ENCODE measurements at regions not wholly inside any gene's neighbourhood (a gene's known extent, or its start where the extent isn't known, plus 50 kb on each side); places are given as distances from the start of the nearest gene placed in this dataset.

DNA sequence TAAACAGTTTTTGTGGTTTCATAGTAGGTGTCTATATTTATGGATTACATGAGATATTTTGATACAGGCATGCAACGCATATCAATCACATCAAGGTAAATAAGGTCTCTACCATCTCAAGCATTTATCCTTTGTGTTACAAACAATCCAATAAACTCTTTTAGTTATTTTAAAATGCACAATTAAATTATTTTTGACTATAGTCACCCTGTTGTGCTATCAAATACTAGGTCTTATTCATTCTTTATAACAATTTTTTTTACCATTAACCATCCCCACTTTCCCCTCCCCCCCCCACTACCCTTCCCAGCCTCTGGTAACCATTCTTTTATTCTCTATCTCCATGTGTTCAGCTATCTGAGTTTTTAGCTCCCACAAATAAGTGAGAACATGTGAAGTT, 175.7 kb upstream of the FBXO33 start:
- Histone ChIP-seq H3K9ac (ENCODE audit: insufficient read depth, low read depth, low read length) (no peak overlapping the region), H4K20me1 (ENCODE audit: insufficient read depth, low read length) (no peaks in the 10 kb centered on the region), H3K4me1 (ENCODE audit: insufficient read depth, low read length) (no peaks in the 10 kb centered on the region), H3K4me3 (replicated peaks in 1 of 3; ENCODE audit: insufficient read depth in 1 of 3, low read depth in 2 of 3, low read length in 3 of 3) (no peak overlapping the region), H3K27me3 (ENCODE audit: control insufficient read depth in 1 of 2, insufficient read depth in 2 of 2, low read length in 2 of 2) (no peaks in the 10 kb centered on the region), H3K9me3 (ENCODE audit: low read length) (no peaks in the 10 kb centered on the region), H3K79me2 (ENCODE audit: insufficient read depth, low read length) (no peaks in the 10 kb centered on the region), H2AFZ (ENCODE audit: low read length) (no peak overlapping the region), H3K36me3 (replicated peaks in 1 of 2; ENCODE audit: control insufficient read depth in 1 of 2, insufficient read depth in 2 of 2, low read length in 2 of 2) (no peaks in the 10 kb centered on the region), H3K27ac (ENCODE audit: extremely low read length, insufficient read depth, low read length) (no peak overlapping the region), H3K4me2 (ENCODE audit: low read depth, low read length) (no peak overlapping the region)
- CTCF ChIA-PET (ENCODE audit: low intra/inter-chr PET ratio, low total read pairs), result no interaction called here
- POLR2A ChIA-PET, result no interaction called here
- intact Hi-C loops (cut with micrococcal nuclease; ENCODE audit: unreplicated experiment), result no loop called here
- no peak for FAIRE-seq
- BruUV-seq (replicated peaks), result no TSS peak
- DNase-seq (ENCODE audit: low spot score), result no peak
- in situ Hi-C loops (cut with HindIII; ENCODE audit: extremely low pct_ligation_motif_present, low pct_unique_long_range_greater_than_20kb), result no loop called here
- 0% methylated on average over 1 of the region's 1 CpG for WGBS (ENCODE audit: low lambda C conversion rate)
- no peak for ATAC-seq
- TF ChIP-seq SMAD9 (CRISPR knock-in tag; IDR thresholded peaks at IDR 0.05) (no peak), HNRNPK (IDR thresholded peaks at IDR 0.05; ENCODE audit: low read depth, low read length, poor library complexity, severe bottlenecking) (peak; percentile 96)

DNA sequence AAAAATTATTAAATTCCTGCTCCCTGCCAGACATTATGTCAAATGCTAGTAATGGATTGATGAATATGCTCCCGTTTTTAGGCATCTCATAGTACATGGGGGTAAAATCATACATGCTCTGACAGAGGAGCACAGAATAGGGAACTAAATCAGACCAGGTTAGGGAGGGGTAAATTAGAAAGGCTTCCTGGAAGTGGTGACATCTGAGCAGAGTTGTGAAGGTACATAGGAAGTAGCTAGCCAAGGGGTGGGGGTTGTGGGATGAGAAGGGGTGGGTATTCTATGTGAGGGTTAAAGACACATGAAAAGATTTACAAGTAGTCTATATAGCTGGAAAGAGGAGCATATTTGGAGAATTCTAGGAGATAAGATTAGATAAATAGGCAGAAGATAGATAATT, 171.7 kb upstream of the FBXO33 start:
- POLR2A ChIA-PET, result no interaction called here
- Histone ChIP-seq H3K9ac (ENCODE audit: insufficient read depth, low read depth, low read length) (no peak overlapping the region), H3K9me3 (ENCODE audit: low read length) (no peaks in the 10 kb centered on the region), H3K27me3 (ENCODE audit: control insufficient read depth in 1 of 2, insufficient read depth in 2 of 2, low read length in 2 of 2) (no peaks in the 10 kb centered on the region), H3K4me2 (ENCODE audit: low read depth, low read length) (no peak overlapping the region), H3K27ac (ENCODE audit: extremely low read length, insufficient read depth, low read length) (no peak overlapping the region), H3K79me2 (ENCODE audit: insufficient read depth, low read length) (no peaks in the 10 kb centered on the region), H3K4me1 (ENCODE audit: insufficient read depth, low read length) (no peaks in the 10 kb centered on the region), H3K36me3 (replicated peaks in 1 of 2; ENCODE audit: control insufficient read depth in 1 of 2, insufficient read depth in 2 of 2, low read length in 2 of 2) (no peaks in the 10 kb centered on the region), H2AFZ (ENCODE audit: low read length) (no peak overlapping the region), H3K4me3 (replicated peaks in 1 of 3; ENCODE audit: insufficient read depth in 1 of 3, low read depth in 2 of 3, low read length in 3 of 3) (no peak overlapping the region), H4K20me1 (ENCODE audit: insufficient read depth, low read length) (no peaks in the 10 kb centered on the region)
- CTCF ChIA-PET (ENCODE audit: low intra/inter-chr PET ratio, low total read pairs), result no interaction called here
- under 1% methylated on average over 1 of the region's 1 CpG for WGBS (ENCODE audit: low lambda C conversion rate)
- FAIRE-seq, result no peak
- no TSS peak for BruUV-seq (replicated peaks)
- in situ Hi-C loops (cut with HindIII; ENCODE audit: extremely low pct_ligation_motif_present, low pct_unique_long_range_greater_than_20kb) (no loop called here), intact Hi-C loops (cut with micrococcal nuclease; ENCODE audit: unreplicated experiment) (no loop called here)
- DNase-seq (ENCODE audit: low spot score), result no peak
- no peak for ATAC-seq
- TF ChIP-seq ZNF124 (CRISPR knock-in tag; IDR thresholded peaks at IDR 0.05) (no peak), MED8 (CRISPR knock-in tag; IDR thresholded peaks at IDR 0.05; ENCODE audit: insufficient replicate concordance) (no peak), ATF1 (CRISPR knock-in tag; IDR thresholded peaks at IDR 0.05) (no peak), CBX5 (CRISPR knock-in tag; IDR thresholded peaks at IDR 0.05; ENCODE audit: borderline replicate concordance) (no peak), ZNF30 (CRISPR knock-in tag; IDR thresholded peaks at IDR 0.05) (no peak)
- TF ChIP-seq, protein P1, sequence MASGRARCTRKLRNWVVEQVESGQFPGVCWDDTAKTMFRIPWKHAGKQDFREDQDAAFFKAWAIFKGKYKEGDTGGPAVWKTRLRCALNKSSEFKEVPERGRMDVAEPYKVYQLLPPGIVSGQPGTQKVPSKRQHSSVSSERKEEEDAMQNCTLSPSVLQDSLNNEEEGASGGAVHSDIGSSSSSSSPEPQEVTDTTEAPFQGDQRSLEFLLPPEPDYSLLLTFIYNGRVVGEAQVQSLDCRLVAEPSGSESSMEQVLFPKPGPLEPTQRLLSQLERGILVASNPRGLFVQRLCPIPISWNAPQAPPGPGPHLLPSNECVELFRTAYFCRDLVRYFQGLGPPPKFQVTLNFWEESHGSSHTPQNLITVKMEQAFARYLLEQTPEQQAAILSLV (CRISPR knock-in tag; IDR thresholded peaks at IDR 0.05; ENCODE audit: borderline replicate concordance), result no peak
- TF ChIP-seq, protein P2, sequence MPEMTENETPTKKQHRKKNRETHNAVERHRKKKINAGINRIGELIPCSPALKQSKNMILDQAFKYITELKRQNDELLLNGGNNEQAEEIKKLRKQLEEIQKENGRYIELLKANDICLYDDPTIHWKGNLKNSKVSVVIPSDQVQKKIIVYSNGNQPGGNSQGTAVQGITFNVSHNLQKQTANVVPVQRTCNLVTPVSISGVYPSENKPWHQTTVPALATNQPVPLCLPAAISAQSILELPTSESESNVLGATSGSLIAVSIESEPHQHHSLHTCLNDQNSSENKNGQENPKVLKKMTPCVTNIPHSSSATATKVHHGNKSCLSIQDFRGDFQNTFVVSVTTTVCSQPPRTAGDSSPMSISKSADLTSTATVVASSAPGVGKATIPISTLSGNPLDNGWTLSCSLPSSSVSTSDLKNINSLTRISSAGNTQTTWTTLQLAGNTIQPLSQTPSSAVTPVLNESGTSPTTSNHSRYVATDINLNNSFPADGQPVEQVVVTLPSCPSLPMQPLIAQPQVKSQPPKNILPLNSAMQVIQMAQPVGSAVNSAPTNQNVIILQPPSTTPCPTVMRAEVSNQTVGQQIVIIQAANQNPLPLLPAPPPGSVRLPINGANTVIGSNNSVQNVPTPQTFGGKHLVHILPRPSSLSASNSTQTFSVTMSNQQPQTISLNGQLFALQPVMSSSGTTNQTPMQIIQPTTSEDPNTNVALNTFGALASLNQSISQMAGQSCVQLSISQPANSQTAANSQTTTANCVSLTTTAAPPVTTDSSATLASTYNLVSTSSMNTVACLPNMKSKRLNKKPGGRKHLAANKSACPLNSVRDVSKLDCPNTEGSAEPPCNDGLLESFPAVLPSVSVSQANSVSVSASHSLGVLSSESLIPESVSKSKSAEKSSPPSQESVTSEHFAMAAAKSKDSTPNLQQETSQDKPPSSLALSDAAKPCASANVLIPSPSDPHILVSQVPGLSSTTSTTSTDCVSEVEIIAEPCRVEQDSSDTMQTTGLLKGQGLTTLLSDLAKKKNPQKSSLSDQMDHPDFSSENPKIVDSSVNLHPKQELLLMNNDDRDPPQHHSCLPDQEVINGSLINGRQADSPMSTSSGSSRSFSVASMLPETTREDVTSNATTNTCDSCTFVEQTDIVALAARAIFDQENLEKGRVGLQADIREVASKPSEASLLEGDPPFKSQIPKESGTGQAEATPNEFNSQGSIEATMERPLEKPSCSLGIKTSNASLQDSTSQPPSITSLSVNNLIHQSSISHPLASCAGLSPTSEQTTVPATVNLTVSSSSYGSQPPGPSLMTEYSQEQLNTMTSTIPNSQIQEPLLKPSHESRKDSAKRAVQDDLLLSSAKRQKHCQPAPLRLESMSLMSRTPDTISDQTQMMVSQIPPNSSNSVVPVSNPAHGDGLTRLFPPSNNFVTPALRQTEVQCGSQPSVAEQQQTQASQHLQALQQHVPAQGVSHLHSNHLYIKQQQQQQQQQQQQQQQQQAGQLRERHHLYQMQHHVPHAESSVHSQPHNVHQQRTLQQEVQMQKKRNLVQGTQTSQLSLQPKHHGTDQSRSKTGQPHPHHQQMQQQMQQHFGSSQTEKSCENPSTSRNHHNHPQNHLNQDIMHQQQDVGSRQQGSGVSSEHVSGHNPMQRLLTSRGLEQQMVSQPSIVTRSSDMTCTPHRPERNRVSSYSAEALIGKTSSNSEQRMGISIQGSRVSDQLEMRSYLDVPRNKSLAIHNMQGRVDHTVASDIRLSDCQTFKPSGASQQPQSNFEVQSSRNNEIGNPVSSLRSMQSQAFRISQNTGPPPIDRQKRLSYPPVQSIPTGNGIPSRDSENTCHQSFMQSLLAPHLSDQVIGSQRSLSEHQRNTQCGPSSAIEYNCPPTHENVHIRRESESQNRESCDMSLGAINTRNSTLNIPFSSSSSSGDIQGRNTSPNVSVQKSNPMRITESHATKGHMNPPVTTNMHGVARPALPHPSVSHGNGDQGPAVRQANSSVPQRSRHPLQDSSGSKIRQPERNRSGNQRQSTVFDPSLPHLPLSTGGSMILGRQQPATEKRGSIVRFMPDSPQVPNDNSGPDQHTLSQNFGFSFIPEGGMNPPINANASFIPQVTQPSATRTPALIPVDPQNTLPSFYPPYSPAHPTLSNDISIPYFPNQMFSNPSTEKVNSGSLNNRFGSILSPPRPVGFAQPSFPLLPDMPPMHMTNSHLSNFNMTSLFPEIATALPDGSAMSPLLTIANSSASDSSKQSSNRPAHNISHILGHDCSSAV (CRISPR knock-in tag; IDR thresholded peaks at IDR 0.05; ENCODE audit: borderline replicate concordance), result no peak

Data from HepG2 (cell line).